Peyer's patch (tissue), 4 donors: ENCODE measurements at regions not wholly inside any gene's neighbourhood (a gene's known extent, or its start where the extent isn't known, plus 50 kb on each side); places are given as distances from the start of the nearest gene placed in this dataset.

Experiments used
- CTCF ChIP-seq, 6 experiments: fragments of 450-650 bp in 4 of 6; fragments of 200-600 bp in 2 of 6; sonication (generic) in 1 of 6; IDR thresholded peaks; one replicate each; pipeline ENCODE4 v1.5.1; 2017 to 2019; ENCODE audit warnings: antibody characterized with exemption in 6 of 6, mild to moderate bottlenecking in 3 of 6, moderate library complexity in 1 of 6
- POLR2A ChIP-seq, 2 donors: fragments of 450-650 bp; IDR thresholded peaks; one replicate each; pipeline ENCODE4 v1.5.1; 2017; ENCODE audit warnings: antibody characterized with exemption in 2 of 2, mild to moderate bottlenecking in 2 of 2, moderate library complexity in 2 of 2

GRCh38 chr1:106480629-106481028, 575.8 kb upstream of the PRMT6 start:
- TF ChIP-seq CTCF (IDR thresholded peaks at IDR 0.05) (no peak), POLR2A (IDR thresholded peaks at IDR 0.05) (no peak)
